ENCODE measurements at regions not wholly inside any gene's neighbourhood (a gene's known extent, or its start where the extent isn't known, plus 50 kb on each side); places are given as distances from the start of the nearest gene placed in this dataset.

GRCh38 chrX:113868177-113868576 is 715.7 kb upstream of the HTR2C start:
- CTCF ChIA-PET, result no interaction called here
- POLR2A ChIA-PET, result no interaction called here
- H3K9me3 ChIP-seq (ENCODE audit: control insufficient read depth, insufficient read depth, low read depth, low read length), result no peaks in the 10 kb centered on the region
- no peaks in the 10 kb centered on the region for H3K4me1 ChIP-seq (ENCODE audit: control insufficient read depth, insufficient read depth, low read length)
- no peak overlapping the region for H3K4me3 ChIP-seq (ENCODE audit: low read depth, low read length)
- TF ChIP-seq ZNF121 (tag by site-specific recombination; IDR thresholded peaks at IDR 0.05) (no peak), ZNF629 (tag by site-specific recombination; IDR thresholded peaks at IDR 0.05) (no peak), KLF1 (tag by site-specific recombination; IDR thresholded peaks at IDR 0.05) (no peak), TCF7L2 (IDR thresholded peaks at IDR 0.05; ENCODE audit: borderline replicate concordance, low read depth, low read length) (0 out of 2 replicates have a peak, but pooled peaks have one; percentile 25)
- no peaks in the 10 kb centered on the region for H3K36me3 ChIP-seq (ENCODE audit: control insufficient read depth in 2 of 2, insufficient read depth in 1 of 2, low read length in 2 of 2)
- H3K27ac ChIP-seq (ENCODE audit: extremely low read depth, low read depth, low read length), result no peak overlapping the region

- POLR2A ChIA-PET, result no interaction called here
- CTCF ChIA-PET, result no interaction called here
- H3K36me3 ChIP-seq (ENCODE audit: control insufficient read depth in 2 of 2, insufficient read depth in 1 of 2, low read length in 2 of 2), result no peaks in the 10 kb centered on the region
These were observed 734.5 kb upstream of the HTR2C start for GRCh38 chrX:113849408-113849807.

More at GRCh38 chrX:113849408-113849807, 734.5 kb upstream of the HTR2C start:
- Histone ChIP-seq H3K4me1 (ENCODE audit: control insufficient read depth, insufficient read depth, low read length) (no peaks in the 10 kb centered on the region), H3K9me3 (ENCODE audit: control insufficient read depth, insufficient read depth, low read depth, low read length) (no peaks in the 10 kb centered on the region), H3K27ac (ENCODE audit: extremely low read depth, low read depth, low read length) (no peak overlapping the region), H3K4me3 (ENCODE audit: low read depth, low read length) (no peak overlapping the region)
- no peak for TF ChIP-seq ZBTB6 (tag by site-specific recombination; IDR thresholded peaks at IDR 0.05)
- TF ChIP-seq ZNF549 (tag by site-specific recombination; IDR thresholded peaks at IDR 0.05), result no peak
- no peak for TF ChIP-seq KLF1 (tag by site-specific recombination; IDR thresholded peaks at IDR 0.05)
- no peak for TF ChIP-seq PRDM4 (tag by site-specific recombination; IDR thresholded peaks at IDR 0.05)
- no peak for TF ChIP-seq ZBTB17 (tag by site-specific recombination; IDR thresholded peaks at IDR 0.05)
- TF ChIP-seq ZNF19 (tag by site-specific recombination; IDR thresholded peaks at IDR 0.05; ENCODE audit: low read depth), result no peak
- no peak for TF ChIP-seq ZNF37A (tag by site-specific recombination; IDR thresholded peaks at IDR 0.05)
- TF ChIP-seq PRDM1 (tag by site-specific recombination; IDR thresholded peaks at IDR 0.05), result no peak
- no peak for TF ChIP-seq GLI2 (tag by site-specific recombination; IDR thresholded peaks at IDR 0.05; ENCODE audit: borderline replicate concordance, low read depth)
- no peak for TF ChIP-seq ZBTB7A (tag by site-specific recombination; IDR thresholded peaks at IDR 0.05; ENCODE audit: low read depth)
- TF ChIP-seq ZNF670 (tag by site-specific recombination; IDR thresholded peaks at IDR 0.05; ENCODE audit: low read depth), result no peak
- no peak for TF ChIP-seq BCL11B (tag by site-specific recombination; IDR thresholded peaks at IDR 0.05; ENCODE audit: low read depth)
- no peak for TF ChIP-seq ZSCAN4 (tag by site-specific recombination; IDR thresholded peaks at IDR 0.05)
- TF ChIP-seq SETDB1 (IDR thresholded peaks at IDR 0.05; ENCODE audit: insufficient read length, low read length), result no peak
- TF ChIP-seq ZNF223 (tag by site-specific recombination; IDR thresholded peaks at IDR 0.05), result no peak
- no peak for TF ChIP-seq MYNN (tag by site-specific recombination; IDR thresholded peaks at IDR 0.05; ENCODE audit: borderline replicate concordance)
- no peak for TF ChIP-seq TCF7L2 (IDR thresholded peaks at IDR 0.05; ENCODE audit: borderline replicate concordance, low read depth, low read length)
- TF ChIP-seq SP3 (tag by site-specific recombination; IDR thresholded peaks at IDR 0.05), result no peak
- TF ChIP-seq ZNF701 (tag by site-specific recombination; IDR thresholded peaks at IDR 0.05), result no peak
- no peak for TF ChIP-seq ZNF202 (tag by site-specific recombination; IDR thresholded peaks at IDR 0.05; ENCODE audit: borderline replicate concordance)

Data from HEK293 (cell line).